Thyroid gland (tissue), 4 donors: ENCODE measurements at regions not wholly inside any gene's neighbourhood (a gene's known extent, or its start where the extent isn't known, plus 50 kb on each side); places are given as distances from the start of the nearest gene placed in this dataset.

Experiments used
- DNase-seq, 2 donors: peaks; one replicate each; pipeline ENCODE4 v3.0.0-alpha.2; 2019
- H3K27ac ChIP-seq, 3 donors: fragments of 200-600 bp; sonication (generic); 1 replicate in 2 of 3; 2 replicates in 1 of 3; pipeline ENCODE4 v1.5.1; 2016 to 2019; ENCODE audit warnings: mild to moderate bottlenecking in 1 of 3, moderate library complexity in 1 of 3
- H3K27me3 ChIP-seq: fragments of 200-600 bp; sonication (generic); one replicate; pipeline ENCODE4 v1.5.1; 2019
- H3K36me3 ChIP-seq, 2 donors: fragments of 200-600 bp; sonication (generic); one replicate each; pipeline ENCODE4 v1.5.1; 2016 to 2019
- H3K4me1 ChIP-seq, 2 donors: fragments of 200-600 bp; sonication (generic); one replicate each; pipeline ENCODE4 v1.5.1; 2017 to 2019
- H3K4me3 ChIP-seq, 3 donors: fragments of 200-600 bp; sonication (generic); replicated peaks in 1 of 3; 1 replicate in 2 of 3; 2 replicates in 1 of 3; pipeline ENCODE4 v1.5.1; 2016; ENCODE audit warnings: mild to moderate bottlenecking in 1 of 3
- H3K9me3 ChIP-seq: fragments of 200-600 bp; sonication (generic); one replicate; pipeline ENCODE4 v1.5.1; 2017
- POLR2A ChIP-seq, 2 donors: fragments of 450-650 bp; IDR thresholded peaks; one replicate each; pipeline ENCODE4 v1.6.1; 2017; ENCODE audit warnings: antibody characterized with exemption in 2 of 2, mild to moderate bottlenecking in 2 of 2, moderate library complexity in 1 of 2
- WGBS, 2 donors: methylation state at CpG; one replicate each; pipeline ENCODE4 v1.1.5; 2017; 5-methylcytosine and 5-hydroxymethylcytosine counted together
- intact Hi-C: fragments of 100-400 bp; cut with DNase I; formaldehyde crosslinking; loops from one replicate; pipeline ENCODE4 v1.15.1; 2023
- TF ChIP-seq, protein P1 (sequence below), 6 experiments: fragments of 200-600 bp in 3 of 6; fragments of 450-650 bp in 3 of 6; sonication (generic) in 3 of 6; IDR thresholded peaks; one replicate each; pipeline ENCODE4 v1.5.1; 2016 to 2019; ENCODE audit warnings: antibody characterized with exemption in 6 of 6, mild to moderate bottlenecking in 2 of 6, inconsistent platforms in 1 of 6, moderate library complexity in 1 of 6

DNA sequence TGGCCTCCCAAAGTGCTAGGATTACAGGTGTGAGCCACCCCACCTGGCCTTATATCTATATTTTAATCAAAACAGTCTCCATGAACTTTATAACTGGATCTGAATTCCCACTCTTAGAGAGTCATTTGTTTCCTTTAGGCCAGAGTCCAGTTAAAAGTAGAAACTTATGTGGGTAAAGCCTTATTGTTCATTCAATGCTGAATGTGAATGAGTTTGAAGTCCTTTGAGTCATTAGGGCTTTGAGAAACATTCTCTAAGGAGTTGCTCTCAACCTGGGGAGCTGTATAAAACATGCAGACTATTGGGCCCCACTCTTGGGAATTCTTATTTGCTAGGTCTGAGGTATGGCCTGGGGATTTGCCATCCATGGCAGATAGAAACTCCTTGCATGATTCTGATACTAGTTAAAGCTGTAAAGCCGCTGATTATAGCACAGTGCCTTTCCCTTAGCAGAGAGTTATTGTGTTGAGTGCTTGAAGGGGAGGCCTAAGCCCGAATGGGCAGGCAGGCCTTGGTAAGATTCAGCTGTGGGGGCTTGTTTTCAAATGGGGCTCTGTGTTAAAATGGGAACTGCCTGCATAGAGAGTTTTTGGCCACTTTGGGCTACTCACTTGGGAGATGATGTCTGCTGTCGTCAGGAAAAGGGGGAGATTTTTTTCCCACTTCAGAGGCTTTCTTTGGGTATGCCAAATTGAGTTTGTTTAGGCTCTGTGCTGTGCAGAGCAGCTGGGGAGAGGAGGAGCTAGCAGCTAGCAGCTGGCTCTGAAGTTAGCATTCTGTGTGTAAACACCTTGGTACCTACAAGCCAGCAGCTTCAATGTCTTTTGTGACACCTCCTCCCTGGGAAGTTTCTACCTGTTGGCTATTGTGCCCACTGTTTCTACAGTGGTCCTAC lies 117.5 kb downstream of the DACT1 start:
- no peak overlapping the region for H3K4me3 ChIP-seq
- DNase-seq = peak; percentile 18 to 40
- H3K4me1 ChIP-seq = peaks cover 16 to 33% of the 10 kb centered on the region in 2 donors
- TF ChIP-seq, protein P1, sequence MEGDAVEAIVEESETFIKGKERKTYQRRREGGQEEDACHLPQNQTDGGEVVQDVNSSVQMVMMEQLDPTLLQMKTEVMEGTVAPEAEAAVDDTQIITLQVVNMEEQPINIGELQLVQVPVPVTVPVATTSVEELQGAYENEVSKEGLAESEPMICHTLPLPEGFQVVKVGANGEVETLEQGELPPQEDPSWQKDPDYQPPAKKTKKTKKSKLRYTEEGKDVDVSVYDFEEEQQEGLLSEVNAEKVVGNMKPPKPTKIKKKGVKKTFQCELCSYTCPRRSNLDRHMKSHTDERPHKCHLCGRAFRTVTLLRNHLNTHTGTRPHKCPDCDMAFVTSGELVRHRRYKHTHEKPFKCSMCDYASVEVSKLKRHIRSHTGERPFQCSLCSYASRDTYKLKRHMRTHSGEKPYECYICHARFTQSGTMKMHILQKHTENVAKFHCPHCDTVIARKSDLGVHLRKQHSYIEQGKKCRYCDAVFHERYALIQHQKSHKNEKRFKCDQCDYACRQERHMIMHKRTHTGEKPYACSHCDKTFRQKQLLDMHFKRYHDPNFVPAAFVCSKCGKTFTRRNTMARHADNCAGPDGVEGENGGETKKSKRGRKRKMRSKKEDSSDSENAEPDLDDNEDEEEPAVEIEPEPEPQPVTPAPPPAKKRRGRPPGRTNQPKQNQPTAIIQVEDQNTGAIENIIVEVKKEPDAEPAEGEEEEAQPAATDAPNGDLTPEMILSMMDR (IDR thresholded peaks at IDR 0.05) = no peak
- no peak for TF ChIP-seq POLR2A (IDR thresholded peaks at IDR 0.05)
- no peaks in the 10 kb centered on the region for H3K27me3 ChIP-seq
- 32 to 41% methylated on average over 3 of the region's 3 CpGs for WGBS, 2 donors
- no peaks in the 10 kb centered on the region for H3K36me3 ChIP-seq
- intact Hi-C loops = no loop called here
- H3K9me3 ChIP-seq = no peaks in the 10 kb centered on the region
- H3K27ac ChIP-seq = peak overlapping the region; percentile 10 to 61 (median 52)

DNA sequence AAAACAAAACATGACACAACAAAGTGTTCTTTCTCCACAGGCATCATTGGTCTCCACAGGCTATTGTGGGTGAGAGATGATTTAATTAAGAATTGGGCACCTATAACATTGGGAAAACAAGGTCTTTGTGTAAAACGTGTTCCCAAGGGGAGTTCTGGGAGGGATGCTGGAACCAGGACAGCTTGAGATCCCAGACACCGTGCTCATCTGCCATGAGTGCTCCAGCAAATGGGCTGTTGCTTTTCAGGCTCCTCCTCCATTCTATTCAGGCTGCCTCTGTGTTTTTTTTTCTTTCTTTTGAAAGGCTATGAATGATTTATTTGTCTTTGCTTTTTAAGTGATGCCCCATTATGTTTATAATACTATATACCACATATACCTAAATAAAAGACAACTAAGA lies 122.4 kb downstream of the DACT1 start:
- intact Hi-C loops = no loop called here
- peaks cover 4 to 10% of the 10 kb centered on the region in 2 donors for H3K4me1 ChIP-seq
- 73 to 82% methylated on average over 2 of the region's 2 CpGs for WGBS, 2 donors
- H3K27me3 ChIP-seq = no peaks in the 10 kb centered on the region
- H3K27ac ChIP-seq = no peak overlapping the region
- H3K4me3 ChIP-seq = no peak overlapping the region
- H3K9me3 ChIP-seq = no peaks in the 10 kb centered on the region
- TF ChIP-seq POLR2A (IDR thresholded peaks at IDR 0.05) = no peak
- TF ChIP-seq, protein P1 (IDR thresholded peaks at IDR 0.05) = no peak
- no peaks in the 10 kb centered on the region for H3K36me3 ChIP-seq
- DNase-seq = no peak

DNA sequence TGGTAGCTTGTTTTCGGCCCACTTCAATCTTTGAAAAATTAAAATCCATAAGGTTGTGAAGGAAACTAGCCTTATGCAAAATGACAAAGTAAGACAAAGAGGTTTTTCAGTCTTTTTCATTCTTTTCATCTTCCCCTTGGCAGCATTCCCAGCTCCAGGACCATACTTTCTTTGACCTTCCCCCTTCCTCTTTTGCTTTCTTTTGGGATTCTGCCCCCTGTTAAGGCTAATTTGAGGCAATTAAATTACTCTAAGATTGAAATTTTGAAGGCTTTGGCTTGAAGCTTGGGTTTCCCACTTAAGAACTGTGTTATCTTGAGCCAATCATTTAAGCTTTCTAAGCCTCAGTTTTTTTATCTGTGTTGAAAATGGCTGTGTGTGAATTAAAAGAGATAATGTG lies 124.9 kb downstream of the DACT1 start:
- Histone ChIP-seq H3K4me3 (no peak overlapping the region), H3K36me3 (no peaks in the 10 kb centered on the region), H3K4me1 (no peaks in the 10 kb centered on the region), H3K27ac (no peak overlapping the region), H3K27me3 (no peaks in the 10 kb centered on the region), H3K9me3 (no peaks in the 10 kb centered on the region)
- no peak for DNase-seq
- TF ChIP-seq POLR2A (IDR thresholded peaks at IDR 0.05) = no peak
- intact Hi-C loops = no loop called here
- WGBS, 2 donors = 96 to 98% methylated on average over 1 of the region's 1 CpG

DNA sequence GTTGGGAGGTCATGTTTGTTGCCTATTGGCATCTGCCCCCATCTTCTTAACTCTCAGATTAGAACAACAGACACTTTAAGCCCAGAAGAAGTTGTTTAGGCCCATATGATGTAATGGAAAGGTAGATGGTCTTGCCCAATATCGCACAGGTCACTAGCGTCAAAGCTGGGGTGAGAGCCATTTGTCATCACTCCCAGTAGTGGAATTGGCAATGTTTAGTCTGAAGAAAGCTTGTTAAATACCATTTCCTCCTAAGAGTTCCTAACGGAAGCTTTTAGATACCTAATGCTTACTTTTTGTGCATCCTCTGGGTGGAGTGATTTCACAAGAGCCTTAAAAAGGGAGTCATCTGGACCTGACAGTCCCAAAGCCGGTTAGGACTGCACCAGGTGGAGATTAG lies 125.4 kb downstream of the DACT1 start:
- H3K4me1 ChIP-seq = no peaks in the 10 kb centered on the region
- no peaks in the 10 kb centered on the region for H3K27me3 ChIP-seq
- intact Hi-C loops = no loop called here
- no peaks in the 10 kb centered on the region for H3K9me3 ChIP-seq
- 55 to 68% methylated on average over 4 of the region's 4 CpGs for WGBS, 2 donors
- no peaks in the 10 kb centered on the region for H3K36me3 ChIP-seq
- TF ChIP-seq, protein P1 (IDR thresholded peaks at IDR 0.05) = no peak
- TF ChIP-seq POLR2A (IDR thresholded peaks at IDR 0.05) = no peak
- no peak overlapping the region for H3K27ac ChIP-seq
- H3K4me3 ChIP-seq = no peak overlapping the region
- DNase-seq = no peak

DNA sequence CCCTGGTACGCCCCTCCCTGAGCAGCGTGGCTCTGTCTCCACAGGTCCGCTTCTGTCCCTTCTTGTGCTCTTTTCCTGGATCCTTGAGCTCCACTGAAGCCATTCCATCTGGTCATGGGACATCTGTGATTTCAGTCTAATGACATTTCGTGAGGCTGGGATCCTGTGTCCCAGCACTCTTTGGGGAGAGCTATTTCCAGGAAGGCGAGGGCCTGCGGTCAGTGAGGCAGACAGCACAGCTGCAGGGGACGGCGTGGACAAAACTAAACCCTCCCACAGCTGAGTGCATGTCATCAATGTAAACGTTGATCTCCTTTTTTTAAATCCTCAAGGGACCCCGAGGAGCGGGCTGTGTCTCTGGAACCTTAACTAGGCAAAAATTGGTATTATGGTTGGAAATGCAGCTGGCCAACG lies 127.7 kb downstream of the DACT1 start:
- H3K27ac ChIP-seq = no peak overlapping the region
- no peak overlapping the region for H3K4me3 ChIP-seq
- no peak for TF ChIP-seq POLR2A (IDR thresholded peaks at IDR 0.05)
- TF ChIP-seq, protein P1 (IDR thresholded peaks at IDR 0.05) = no peak
- DNase-seq = no peak
- H3K27me3 ChIP-seq = no peaks in the 10 kb centered on the region
- H3K9me3 ChIP-seq = no peaks in the 10 kb centered on the region
- intact Hi-C loops = no loop called here
- 70 to 73% methylated on average over 12 of the region's 12 CpGs for WGBS, 2 donors
- no peaks in the 10 kb centered on the region for H3K36me3 ChIP-seq
- no peaks in the 10 kb centered on the region for H3K4me1 ChIP-seq
